ENCODE measurements at regions not wholly inside any gene's neighbourhood (a gene's known extent, or its start where the extent isn't known, plus 50 kb on each side); places are given as distances from the start of the nearest gene placed in this dataset.
A peak's percentile ranks its signal among the peaks of the same experiment; 100 is the strongest.

- H3K36me3 Mint-ChIP-seq (ENCODE audit: insufficient read depth, unreplicated experiment), result no peaks in the 10 kb centered on the region
- BruUV-seq (replicated peaks), result no TSS peak
Observed at GRCh38 chr16:51455398-51455797, 304.3 kb upstream of the SALL1 start.

GRCh38 chr16:51453251-51453650, 302.2 kb upstream of the SALL1 start:
- no TSS peak for BruUV-seq (replicated peaks)
- no peaks in the 10 kb centered on the region for H3K36me3 Mint-ChIP-seq (ENCODE audit: insufficient read depth, unreplicated experiment)
- peaks cover 17% of the 10 kb centered on the region for H3K4me1 Mint-ChIP-seq (ENCODE audit: low read depth, unreplicated experiment)
- CTCF ChIA-PET, result interaction anchor here (0.6 to 1.3 kb wide), 2 partner anchors 11 to 60 kb away, joined by 3 to 4 read pairs; no protein-coding TSS in a partner anchor
- TF ChIP-seq, protein P1, sequence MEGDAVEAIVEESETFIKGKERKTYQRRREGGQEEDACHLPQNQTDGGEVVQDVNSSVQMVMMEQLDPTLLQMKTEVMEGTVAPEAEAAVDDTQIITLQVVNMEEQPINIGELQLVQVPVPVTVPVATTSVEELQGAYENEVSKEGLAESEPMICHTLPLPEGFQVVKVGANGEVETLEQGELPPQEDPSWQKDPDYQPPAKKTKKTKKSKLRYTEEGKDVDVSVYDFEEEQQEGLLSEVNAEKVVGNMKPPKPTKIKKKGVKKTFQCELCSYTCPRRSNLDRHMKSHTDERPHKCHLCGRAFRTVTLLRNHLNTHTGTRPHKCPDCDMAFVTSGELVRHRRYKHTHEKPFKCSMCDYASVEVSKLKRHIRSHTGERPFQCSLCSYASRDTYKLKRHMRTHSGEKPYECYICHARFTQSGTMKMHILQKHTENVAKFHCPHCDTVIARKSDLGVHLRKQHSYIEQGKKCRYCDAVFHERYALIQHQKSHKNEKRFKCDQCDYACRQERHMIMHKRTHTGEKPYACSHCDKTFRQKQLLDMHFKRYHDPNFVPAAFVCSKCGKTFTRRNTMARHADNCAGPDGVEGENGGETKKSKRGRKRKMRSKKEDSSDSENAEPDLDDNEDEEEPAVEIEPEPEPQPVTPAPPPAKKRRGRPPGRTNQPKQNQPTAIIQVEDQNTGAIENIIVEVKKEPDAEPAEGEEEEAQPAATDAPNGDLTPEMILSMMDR (IDR thresholded peaks at IDR 0.05; ENCODE audit: unreplicated experiment), result no peak
- H3K4me3 Mint-ChIP-seq (ENCODE audit: low read depth, unreplicated experiment), result no peak overlapping the region
- H3K27me3 Mint-ChIP-seq (ENCODE audit: unreplicated experiment), result no peaks in the 10 kb centered on the region
- no peak overlapping the region for H3K27ac Mint-ChIP-seq (ENCODE audit: unreplicated experiment)
- intact Hi-C loops (cut with micrococcal nuclease; ENCODE audit: unreplicated experiment), result no loop called here
- no peaks in the 10 kb centered on the region for H3K9me3 Mint-ChIP-seq (ENCODE audit: low read depth, unreplicated experiment)
- no peak for DNase-seq

More at GRCh38 chr16:51455398-51455797, 304.3 kb upstream of the SALL1 start:
- CTCF ChIA-PET, result interaction anchor here (0.6 kb wide), 1 partner anchor 10 kb away, joined by 3 read pairs; no protein-coding TSS in a partner anchor
- no peak overlapping the region for H3K27ac Mint-ChIP-seq (ENCODE audit: unreplicated experiment)
- intact Hi-C loops (cut with micrococcal nuclease; ENCODE audit: unreplicated experiment), result no loop called here
- no peak for DNase-seq
- no peaks in the 10 kb centered on the region for H3K9me3 Mint-ChIP-seq (ENCODE audit: low read depth, unreplicated experiment)
- no peaks in the 10 kb centered on the region for H3K27me3 Mint-ChIP-seq (ENCODE audit: unreplicated experiment)
- peaks cover 16% of the 10 kb centered on the region for H3K4me1 Mint-ChIP-seq (ENCODE audit: low read depth, unreplicated experiment)
- no peak overlapping the region for H3K4me3 Mint-ChIP-seq (ENCODE audit: low read depth, unreplicated experiment)
- TF ChIP-seq, protein P1 (IDR thresholded peaks at IDR 0.05; ENCODE audit: unreplicated experiment), result no peak

- peaks cover 22% of the 10 kb centered on the region for H3K4me1 Mint-ChIP-seq (ENCODE audit: low read depth, unreplicated experiment)
- no peak overlapping the region for H3K4me3 Mint-ChIP-seq (ENCODE audit: low read depth, unreplicated experiment)
- intact Hi-C loops (cut with micrococcal nuclease; ENCODE audit: unreplicated experiment), result no loop called here
- no TSS peak for BruUV-seq (replicated peaks)
- TF ChIP-seq, protein P1 (IDR thresholded peaks at IDR 0.05; ENCODE audit: unreplicated experiment), result no peak
- H3K36me3 Mint-ChIP-seq (ENCODE audit: insufficient read depth, unreplicated experiment), result no peaks in the 10 kb centered on the region
- CTCF ChIA-PET, result no interaction called here
- H3K9me3 Mint-ChIP-seq (ENCODE audit: low read depth, unreplicated experiment), result peaks cover 2% of the 10 kb centered on the region
- peak overlapping the region; percentile 45 for H3K27ac Mint-ChIP-seq (ENCODE audit: unreplicated experiment)
- no peaks in the 10 kb centered on the region for H3K27me3 Mint-ChIP-seq (ENCODE audit: unreplicated experiment)
- DNase-seq, result no peak
Observed at GRCh38 chr16:51450909-51451308, 299.8 kb upstream of the SALL1 start.

DNA sequence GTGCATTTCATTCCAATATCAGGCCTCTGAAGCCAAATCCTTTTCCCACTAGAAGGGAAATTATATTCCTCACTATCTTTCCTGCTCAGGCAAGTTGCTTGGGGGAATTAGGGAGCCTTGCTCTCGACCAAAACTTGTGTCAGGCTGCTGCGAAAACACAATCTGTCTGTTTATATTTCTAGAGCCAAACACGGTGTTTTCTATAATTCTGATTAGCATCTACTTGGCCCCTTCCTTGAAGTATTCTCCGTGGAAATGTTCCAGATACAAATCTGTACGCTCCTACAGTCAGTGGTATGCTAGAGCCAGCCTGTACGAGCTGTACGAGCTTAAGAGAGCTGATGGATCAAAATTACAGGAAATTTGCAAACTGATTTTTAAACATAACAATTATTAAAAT, 299.3 kb upstream of the SALL1 start:
- TF ChIP-seq, protein P1 (IDR thresholded peaks at IDR 0.05; ENCODE audit: unreplicated experiment), result no peak
- H3K9me3 Mint-ChIP-seq (ENCODE audit: low read depth, unreplicated experiment), result peaks cover 2% of the 10 kb centered on the region

More for the DNA sequence above, 299.3 kb upstream of the SALL1 start:
- intact Hi-C loops (cut with micrococcal nuclease; ENCODE audit: unreplicated experiment), result no loop called here
- CTCF ChIA-PET, result no interaction called here
- DNase-seq, result no peak
- H3K27me3 Mint-ChIP-seq (ENCODE audit: unreplicated experiment), result no peaks in the 10 kb centered on the region
- peaks cover 27% of the 10 kb centered on the region for H3K4me1 Mint-ChIP-seq (ENCODE audit: low read depth, unreplicated experiment)
- H3K4me3 Mint-ChIP-seq (ENCODE audit: low read depth, unreplicated experiment), result no peak overlapping the region
- peak overlapping the region; percentile 45 for H3K27ac Mint-ChIP-seq (ENCODE audit: unreplicated experiment)
- H3K36me3 Mint-ChIP-seq (ENCODE audit: insufficient read depth, unreplicated experiment), result no peaks in the 10 kb centered on the region
- no TSS peak for BruUV-seq (replicated peaks)

Measured in Calu3 (cell line).